Suppressor macrophage treated with lipopolysaccharide for 4 hours (primary cell): ENCODE measurements at regions not wholly inside any gene's neighbourhood (a gene's known extent, or its start where the extent isn't known, plus 50 kb on each side); places are given as distances from the start of the nearest gene placed in this dataset.
A peak's percentile ranks its signal among the peaks of the same experiment; 100 is the strongest.
"Not testable (repeated sequence)": the region's sequence is repeated elsewhere in the genome, so short reads cannot be mapped to it uniquely, and the experiment has no call there.

ENCODE experiments used
- DNase-seq: peaks from one replicate; pipeline ENCODE4 v3.0.0-alpha.2; 2020

DNA sequence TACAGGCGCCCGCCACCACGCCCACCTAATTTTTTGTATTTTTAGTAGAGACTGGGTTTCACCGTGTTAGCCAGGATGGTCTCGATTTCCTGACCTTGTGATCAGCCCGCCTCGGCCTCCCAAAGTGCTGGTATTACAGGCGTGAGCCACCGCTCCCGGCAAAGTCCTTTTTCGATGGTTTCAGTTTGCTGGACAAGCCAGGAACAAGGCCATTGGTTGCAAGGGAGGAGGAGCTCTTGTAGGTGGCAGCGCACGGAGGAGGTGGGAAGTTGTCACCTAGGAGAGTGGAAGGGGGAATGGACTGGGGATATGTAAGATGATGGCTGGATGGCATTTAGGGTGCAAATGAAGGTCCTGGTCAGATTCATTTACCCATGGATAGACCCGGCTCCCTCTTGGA lies 218.5 kb upstream of the ATP6AP2 start:
- not testable (repeated sequence) for DNase-seq

DNA sequence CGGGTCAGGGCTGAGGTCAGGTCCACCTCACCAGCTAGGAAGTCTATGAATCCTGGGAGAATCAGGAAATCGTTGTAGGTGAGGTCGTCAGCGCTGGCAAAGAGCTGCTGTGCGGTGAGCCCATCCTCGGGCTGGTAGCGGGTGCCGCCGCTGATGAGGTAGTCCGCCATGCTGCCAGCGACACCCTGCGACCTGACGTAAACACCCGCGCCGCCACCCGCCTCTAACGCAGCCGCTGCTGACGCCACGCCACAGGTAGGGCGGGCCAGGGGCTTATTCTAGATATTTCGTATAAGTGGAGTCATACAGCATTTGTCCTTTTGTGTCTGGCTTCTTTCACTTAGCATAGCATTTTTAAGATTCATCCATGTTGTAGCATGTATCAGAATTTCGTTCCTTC lies 220.2 kb upstream of the ATP6AP2 start:
- DNase-seq = no peak

DNA sequence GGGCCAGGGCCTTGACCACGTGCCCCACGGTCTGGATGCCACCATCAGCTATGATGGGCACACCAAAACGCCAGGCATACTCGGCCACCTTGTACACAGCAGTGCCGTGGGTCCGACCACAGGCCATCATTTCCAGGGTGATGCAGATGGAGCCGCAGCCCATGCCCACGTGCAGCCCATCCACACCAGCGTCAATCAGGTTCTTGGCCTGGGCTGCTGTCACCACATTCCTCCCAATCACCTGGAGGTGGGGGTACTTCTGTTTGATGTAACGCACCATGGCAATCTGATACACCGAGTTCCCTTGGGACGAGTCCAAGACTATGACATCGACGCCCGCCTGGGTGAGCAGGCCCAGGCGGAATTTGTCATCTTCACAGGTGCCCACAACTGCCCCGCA lies 221.2 kb upstream of the ATP6AP2 start:
- DNase-seq = no peak

DNA sequence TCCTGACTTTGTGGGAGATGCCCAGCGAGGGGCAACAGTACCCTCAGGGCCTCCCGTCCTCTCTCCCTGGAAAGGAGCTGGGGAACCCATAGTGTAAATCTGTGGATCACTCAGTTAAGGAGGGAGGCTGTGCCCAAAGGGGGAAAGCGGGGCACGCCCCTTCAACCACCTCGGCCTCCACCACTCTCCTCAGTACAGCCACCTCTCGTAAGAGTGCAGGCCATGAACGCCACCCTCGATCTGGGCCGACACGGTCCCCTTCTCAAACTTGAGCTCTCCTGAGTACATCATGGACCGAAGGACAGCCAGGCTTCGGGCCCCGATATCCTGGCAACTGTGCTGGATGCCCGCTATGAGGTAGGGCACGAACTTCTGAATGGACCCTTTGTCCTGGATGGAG lies 221.8 kb upstream of the ATP6AP2 start:
- DNase-seq = no peak

DNA sequence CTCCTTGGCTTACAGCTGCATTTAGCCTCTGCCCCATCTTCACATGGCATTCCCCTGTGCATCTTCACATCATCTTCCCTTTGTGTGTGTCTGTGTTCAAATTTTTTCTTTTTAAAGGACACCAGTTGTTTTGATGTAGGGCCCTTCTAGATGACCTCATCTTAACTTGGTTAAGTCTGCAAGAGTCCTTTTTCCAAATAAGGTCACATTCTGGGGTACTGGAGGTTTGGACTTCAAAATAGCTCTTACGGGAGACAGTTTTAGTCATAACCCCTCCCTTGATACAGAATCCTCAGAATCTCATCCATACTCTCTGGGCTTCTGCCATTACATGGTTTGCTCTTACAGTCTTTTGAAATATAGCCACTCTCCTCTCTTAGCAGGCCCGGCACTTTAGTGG lies 231.5 kb upstream of the ATP6AP2 start:
- no peak for DNase-seq

DNA sequence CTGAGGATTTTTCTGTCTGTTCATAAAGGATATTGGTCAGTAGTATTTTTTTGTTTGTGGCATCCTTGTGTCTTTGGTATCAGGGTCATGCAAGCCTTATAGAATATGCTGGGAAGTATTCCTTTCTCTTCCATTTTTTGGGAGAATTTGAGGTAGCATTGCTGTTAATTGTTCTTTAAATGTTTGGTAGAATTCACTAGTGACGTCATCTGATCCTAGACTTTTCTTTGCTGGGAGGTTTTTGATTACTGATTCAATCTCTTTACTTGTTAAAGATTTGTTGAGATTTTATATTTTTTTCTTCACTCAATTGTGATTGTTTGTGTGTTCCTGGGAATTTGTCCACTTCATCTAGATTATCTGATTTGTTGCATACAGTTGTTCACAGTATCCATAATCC lies 234.4 kb upstream of the ATP6AP2 start:
- DNase-seq = no peak

DNA sequence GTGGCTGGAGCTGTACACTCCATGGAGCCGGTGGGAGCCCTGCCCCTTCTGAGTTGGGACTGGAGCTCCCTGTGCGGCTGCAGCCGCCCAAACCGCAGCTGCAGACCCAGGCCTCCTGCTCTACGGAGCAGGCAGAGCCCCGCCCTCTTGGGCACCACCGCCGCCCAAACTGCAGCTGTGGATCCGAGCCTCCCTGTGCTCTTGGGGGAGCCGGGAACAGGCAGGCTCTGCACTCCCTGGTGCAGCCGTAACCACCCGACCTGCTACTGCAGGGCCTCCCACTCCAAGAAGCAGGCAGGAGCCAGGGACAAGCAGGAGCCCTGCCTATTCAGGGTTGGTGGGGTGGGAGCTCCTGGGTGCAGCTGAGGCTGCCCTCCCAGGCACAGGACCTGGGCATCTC lies 237.5 kb upstream of the ATP6AP2 start:
- no peak for DNase-seq

DNA sequence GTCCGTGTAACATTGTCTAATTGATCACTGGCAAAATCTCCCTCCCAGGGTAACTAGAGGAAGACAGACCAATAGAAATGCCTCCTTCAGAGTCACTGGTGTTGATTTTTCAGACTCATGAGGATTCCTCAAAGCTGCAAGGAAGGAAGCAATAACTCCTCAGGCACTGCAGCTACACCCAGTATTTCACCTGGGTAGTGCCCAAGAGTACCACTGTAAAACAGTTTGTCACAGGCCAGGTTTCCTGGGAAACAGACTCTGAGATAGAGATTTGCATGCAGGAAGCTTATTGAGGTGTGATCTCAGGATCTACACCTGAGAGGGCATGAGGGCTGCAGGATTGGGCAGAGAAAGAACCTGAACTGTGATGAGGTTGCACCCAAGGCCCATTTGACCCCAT lies 240.7 kb upstream of the ATP6AP2 start:
- DNase-seq = no peak

DNA sequence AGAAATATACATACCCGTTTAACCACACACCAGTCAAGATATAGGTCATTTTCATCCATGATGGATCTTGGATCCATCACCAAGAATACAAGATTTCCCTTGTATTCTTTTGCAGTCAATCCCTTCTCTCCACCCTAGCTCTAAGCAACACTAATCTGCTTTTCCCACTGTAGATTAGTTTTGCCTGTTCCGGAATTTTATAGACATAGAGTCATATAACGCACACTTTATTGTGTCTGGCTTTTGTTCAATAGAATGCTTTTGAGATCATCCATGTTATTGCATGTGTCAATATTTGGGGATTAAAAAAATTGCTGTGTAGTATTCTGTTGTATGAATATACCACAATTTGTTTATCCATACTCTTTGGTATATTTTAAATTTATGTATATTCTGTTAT lies 235.6 kb upstream of the BCOR start:
- no peak for DNase-seq

DNA sequence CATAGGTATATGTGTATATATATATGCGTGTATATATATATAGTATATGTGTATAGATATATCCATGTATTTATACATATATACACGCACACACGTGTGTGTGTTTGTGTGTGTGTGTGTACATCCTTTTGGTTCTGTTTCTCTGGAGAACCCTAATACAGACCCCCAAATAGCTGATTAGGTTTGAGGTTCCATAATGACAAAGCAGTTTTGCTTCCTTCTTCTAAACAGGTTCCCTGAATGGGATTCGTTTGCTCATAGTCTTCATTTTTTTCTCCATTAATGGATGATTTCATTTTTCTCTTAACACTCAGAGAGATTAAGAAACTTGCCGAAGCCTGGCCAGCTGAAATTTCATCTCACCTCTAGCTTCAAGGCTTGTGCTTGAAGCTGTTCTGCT lies 234.0 kb upstream of the BCOR start:
- DNase-seq = peak; percentile 10

DNA sequence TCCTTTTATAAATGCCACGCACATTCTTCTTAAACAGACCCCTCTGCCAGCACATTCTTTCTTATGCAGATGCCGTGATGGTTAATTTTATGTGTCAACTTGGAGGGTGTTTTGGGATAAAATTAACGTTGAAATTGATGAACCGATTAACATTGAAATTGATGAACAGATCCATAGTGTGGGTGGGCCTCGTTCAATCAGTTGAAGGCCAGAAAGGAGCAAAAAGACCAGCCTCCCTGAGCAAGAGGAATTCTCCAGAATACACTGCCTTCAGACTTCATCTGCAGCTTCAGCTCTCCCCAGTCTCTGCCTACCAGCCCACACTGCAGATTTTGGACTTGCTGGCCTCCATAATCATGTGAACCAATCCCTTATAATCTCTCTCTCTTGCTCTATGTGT lies 233.6 kb upstream of the BCOR start:
- DNase-seq = no peak

DNA sequence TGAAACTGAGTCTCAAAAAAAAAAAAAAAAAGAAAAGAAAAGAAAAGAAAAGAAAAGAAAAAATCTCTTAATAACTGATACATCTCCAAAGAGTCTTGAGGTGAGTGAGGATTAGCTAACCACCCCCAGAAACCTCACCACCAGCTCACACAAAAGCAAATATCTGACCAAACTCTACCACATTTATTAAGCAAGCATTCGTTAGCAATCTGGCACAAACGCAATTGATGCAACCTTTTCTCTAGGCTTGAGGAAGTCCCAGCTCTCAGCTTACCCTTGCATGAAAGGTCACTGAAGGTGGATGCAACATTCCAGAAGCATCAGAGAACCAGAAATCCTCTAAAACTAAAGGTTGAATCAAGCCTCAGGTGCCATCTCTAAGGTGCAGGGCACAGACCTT lies 231.9 kb upstream of the BCOR start:
- DNase-seq = peak; percentile 5

DNA sequence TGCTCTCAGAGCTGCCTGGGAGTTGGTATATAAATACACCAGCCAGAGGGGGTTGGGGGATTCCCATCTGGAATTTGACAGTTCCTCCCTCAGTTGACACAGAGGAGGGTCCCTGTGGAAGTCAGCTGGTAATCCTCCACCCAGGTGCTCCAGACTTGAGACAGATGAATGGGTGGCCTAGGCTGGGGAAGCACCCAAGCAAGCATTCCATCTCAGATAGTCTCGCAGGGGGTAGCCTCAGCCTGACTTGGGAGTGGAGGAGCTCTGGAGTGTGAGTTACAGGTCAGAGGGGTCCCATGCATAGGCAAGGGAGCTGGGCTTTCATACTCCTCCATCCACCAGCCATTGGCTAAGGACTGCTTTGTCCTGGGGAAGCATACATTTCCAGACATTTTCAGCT lies 229.3 kb upstream of the BCOR start:
- DNase-seq = no peak

DNA sequence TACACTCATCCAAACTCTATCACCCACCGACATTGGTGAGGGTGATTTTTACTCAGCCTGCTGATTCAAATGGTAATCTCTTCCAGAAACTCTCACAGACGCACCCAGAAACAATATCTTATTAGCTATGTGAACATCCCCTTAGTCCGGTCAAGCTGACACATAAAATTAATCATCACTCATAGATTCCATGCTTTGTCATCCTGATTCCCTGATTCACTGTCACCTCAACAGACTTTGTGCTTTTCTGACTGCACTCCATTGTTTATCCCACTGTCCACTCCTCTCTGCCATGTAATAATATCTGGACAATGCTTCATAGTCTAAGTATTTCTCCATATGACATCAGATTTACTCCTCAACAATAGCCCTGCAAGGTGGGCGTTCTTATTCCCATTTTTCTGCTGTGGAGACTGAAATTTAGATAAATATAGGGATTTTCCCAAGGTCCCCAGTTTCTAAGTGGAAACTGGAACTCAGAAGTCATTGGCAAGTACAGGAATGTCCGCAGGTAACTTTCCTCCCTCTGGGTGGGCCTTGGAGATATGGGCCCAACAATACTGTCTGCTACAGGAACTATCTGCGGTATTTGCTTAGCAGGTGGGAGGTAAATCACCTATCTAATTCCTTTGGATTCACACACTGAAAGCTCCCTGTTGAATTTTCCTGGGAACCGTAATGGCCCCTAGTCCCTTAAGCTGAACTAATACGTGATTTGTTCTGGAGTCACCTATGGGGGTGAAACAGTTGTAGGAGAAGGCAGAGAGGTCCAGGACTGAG lies 228.6 kb upstream of the BCOR start:
- no peak for DNase-seq

DNA sequence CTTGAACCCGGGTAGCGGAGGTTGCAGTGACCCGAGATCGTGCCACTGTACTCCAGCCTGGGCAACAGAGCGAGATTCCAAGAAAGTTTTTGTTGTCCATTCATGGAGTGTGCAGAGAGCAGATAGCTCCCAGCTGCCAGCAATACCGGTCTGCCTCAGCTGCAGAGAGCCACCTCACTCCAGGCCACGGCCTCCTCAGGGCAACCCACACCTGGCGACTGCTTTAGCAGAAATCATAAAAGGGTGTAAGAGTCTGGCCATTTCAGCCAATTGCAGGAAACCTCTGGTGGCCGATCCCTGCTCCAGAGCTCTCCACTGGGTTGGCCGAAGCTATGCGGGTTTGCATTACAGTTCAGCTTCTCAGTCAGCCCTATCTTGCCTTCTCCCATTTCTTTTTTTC lies 227.4 kb upstream of the BCOR start:
- DNase-seq = no peak

DNA sequence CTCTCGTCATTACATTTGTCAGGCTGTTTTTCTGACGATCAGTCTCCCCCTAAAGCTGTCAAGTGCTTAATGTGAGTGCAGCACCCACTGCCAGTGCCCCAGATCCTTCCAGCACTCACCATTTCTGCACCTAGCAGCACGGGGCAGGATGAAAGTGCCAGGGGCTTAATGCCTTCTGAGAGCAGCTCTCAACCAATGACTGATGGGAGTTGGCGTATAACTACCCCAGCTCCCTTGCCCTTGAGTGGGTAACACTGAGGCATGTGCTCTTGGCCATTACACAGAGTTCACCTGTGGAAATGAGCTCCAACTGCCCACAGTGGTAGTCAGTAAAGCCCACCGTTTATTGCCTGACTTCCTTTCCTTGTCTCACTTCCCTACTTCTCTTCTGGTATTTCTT lies 226.2 kb upstream of the BCOR start:
- no peak for DNase-seq

DNA sequence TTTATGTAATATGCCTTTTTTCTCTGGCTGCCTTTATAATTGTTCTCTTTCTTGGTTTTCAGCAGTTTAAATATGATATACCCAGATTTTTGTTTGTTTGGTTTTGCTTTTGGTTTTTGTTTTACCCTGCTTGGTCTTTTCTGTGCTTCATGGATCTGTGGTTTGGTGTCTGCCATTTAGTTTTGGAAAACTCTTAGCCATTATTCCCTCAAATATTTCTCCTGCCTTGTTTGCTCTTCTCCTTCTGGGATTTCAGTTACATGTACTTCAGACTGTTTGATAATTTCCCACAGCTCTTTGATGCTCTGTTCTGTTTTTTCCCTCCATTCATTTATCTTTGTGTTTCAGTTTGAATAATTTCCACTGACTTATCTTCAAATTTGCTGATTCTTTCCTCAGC lies 223.1 kb upstream of the BCOR start:
- no peak for DNase-seq

DNA sequence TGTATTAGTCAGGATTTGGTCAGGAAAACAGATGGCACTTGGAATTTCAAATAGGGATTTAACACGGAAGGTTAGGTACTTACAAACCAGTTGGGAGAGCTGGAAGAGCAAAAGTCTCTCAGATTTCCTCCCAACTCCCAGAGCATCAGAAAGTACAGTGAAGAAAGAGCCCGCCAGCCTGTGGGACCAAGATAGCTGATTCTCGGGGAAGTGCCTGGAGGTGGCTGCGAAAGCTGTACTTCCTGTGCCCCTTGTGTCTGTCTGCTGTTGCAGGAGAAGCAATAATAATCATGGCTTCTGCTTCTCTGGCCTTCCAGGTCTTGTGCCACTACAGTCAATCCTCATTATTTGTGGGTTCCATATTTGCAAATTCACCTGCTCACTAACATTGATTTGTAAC lies 221.0 kb upstream of the BCOR start:
- DNase-seq = no peak

DNA sequence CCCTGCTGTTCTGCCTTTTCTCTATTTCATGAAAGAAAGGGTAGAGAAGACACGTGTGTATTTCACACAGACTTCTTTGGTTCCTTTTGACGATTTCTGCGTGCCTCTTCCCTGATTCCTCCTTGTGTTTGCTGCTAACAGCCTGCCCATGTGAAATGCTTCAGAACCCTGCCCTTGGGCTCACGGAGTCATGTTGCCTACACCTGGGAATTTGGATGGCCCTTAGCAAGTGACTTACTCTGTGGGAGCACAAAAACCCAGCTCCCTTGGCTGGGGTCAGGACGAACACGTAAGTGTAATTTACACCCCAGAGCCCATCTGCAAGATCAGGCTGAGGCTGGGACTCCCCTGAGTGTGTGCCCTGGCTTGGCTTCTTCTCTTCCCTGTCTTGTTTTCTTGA lies 220.3 kb upstream of the BCOR start:
- no peak for DNase-seq

DNA sequence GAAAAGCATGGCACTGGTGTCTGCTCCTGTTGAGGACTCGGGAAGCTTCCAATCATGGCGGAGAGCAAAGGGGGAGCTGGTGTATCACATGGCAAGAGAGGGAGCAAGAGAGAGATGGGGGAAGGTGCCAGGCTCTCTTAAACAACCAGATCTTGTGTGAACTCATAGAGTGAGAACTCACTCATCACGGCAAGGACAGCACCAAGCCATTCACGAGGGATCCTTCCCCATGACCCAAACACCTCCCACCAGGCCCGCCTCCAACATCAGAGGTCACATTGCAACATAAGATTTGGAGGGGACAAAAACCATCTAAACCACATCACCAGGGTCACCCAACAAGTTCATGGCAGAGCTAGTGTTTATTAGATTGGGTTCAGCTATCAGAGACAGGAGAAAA lies 218.7 kb upstream of the BCOR start:
- DNase-seq = no peak

DNA sequence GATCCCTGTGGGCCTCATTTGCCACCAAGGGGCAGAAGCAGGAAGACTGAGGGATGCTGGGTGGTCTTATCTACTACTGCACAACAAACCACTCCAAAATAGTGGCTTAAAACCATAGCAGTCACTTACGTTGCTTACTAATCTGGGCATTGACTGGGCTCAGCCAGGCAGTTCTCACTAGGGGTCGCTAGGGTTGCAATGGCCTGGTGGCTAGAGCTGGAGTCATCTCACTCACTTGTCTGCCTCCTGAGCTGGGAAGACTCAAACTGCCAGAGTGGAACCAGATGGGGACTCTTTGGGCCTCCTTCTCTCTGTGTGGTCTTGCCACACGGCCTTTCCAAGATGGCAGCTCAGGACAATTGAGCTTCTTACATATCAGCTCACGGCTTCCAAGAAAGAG lies 216.3 kb upstream of the BCOR start:
- DNase-seq = peak; percentile 2

DNA sequence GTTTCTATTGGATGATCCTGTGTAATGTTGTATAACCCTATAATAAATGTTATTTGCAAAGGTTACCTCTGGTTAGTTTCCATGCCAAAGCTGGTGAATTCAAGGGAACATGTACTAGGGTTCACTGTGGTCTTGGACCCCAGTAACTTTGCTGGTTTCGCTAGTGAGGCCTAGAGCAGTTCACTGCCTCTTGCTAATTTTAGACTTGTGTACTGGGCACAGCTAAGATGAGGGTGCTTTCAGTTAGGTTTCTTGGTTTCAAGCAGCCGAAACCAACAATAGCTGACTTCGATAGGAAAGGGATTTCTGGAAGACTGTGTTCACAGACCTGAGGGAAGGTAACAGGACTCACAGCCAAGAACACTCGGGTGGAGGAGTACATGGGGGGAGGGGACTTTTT lies 215.5 kb upstream of the BCOR start:
- no peak for DNase-seq

DNA sequence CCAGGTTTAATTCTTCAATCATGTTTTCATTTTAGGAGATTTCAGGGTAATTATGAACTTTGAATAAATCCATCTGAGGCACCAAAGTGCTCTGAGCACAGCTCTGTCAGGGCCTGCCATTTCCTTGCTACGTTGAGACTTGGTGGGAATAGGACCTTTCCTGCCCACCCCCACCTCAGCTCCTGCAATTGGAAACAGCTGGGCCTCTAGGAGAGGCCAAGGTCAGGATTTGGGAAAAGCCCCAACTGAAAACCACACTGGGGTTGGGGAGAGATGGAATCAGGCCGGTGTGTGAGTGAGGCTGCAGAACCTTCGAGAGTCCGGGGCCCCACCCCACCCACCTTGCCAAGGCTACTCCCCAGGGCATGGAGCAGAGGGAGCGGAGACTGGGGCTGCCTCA lies 212.7 kb upstream of the BCOR start:
- no peak for DNase-seq

DNA sequence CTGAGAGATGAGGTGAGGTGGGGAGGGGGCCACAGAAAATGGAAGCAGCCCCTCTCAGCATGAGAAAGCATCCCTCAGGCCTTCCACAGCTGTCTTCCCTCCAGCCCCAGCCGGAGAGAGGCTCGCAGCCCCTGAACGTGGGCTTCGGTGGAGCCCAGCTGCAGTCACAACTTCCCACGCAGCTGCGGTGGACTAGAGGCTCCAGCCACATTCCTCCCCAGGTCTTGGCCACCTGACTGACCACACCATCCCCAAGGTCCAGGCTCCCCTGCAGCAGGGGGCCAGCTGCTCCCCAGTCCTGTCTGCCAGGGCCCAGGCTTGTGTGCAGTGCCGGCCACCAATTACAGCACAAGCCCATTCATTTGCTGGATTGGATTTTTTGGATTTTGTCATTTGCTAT lies 212.3 kb upstream of the BCOR start:
- no peak for DNase-seq

DNA sequence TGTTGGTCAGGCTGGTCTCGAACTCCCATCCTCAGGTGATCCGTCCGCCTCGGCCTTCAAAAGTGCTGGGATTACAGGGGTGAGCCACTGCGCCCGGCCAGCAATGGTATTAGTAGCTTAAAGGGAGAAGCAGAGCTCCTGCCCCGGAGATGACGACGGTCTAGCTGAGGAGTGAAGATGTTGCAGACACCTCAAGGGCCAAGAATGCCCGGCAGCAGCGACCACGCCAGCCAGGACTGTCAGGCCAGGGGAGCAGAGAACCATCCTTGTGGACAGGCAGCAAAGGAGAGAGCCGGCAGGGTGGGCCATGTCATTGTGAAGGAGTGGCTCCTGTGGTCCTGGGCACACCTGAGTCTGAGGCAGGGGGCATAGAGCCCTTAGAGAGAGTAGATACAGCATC lies 210.1 kb upstream of the BCOR start:
- DNase-seq = no peak

DNA sequence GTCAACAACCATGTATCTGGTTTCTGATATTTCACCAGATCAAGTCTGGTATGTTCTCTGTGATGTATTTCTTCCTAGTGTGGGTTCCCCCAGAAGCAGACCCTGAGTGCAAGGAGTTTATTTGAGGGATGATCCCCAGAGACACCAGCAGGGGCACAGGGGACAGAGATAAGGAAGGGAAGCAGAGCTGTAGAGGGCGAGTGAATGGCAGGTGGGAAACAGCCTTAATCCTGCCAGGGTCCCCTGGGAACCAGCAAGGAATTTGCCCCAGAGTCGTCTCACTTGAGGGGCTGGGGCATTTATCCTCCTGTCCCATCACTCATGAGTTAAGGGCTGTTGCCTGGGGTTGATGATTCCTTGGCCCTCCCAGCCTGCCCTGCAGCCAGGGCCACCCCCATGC lies 206.4 kb upstream of the BCOR start:
- no peak for DNase-seq
